BJ (cell line): ENCODE measurements at regions not wholly inside any gene's neighbourhood (a gene's known extent, or its start where the extent isn't known, plus 50 kb on each side); places are given as distances from the start of the nearest gene placed in this dataset.

Experiments
- CTCF ChIA-PET: fragments of 350-600 bp; formaldehyde crosslinking; extraction: SDS; loops from one replicate; lab custom pipeline; 2021; ENCODE audit warnings: antibody characterized with exemption, inconsistent platforms; lab: Yijun Ruan, JAX
- POLR2A ChIA-PET: fragments of 300-600 bp; sonication (Branson Sonifier 250); formaldehyde crosslinking; extraction: SDS; loops from one replicate; lab custom pipeline; 2021; ENCODE audit warnings: antibody characterized with exemption; lab: Charles Lee
- DNase-seq: peaks from one replicate; pipeline ENCODE4 v3.0.0-alpha.2; 2011; ENCODE audit warnings: low read depth
- H3K27me3 ChIP-seq: 2 replicates; pipeline ENCODE4 v1.6.0; 2011; ENCODE audit warnings: low read length; ENCODE audit not compliant: control insufficient read depth, insufficient read depth
- H3K36me3 ChIP-seq: 2 replicates; pipeline ENCODE4 v1.5.1; 2011; ENCODE audit warnings: low read length; ENCODE audit not compliant: control insufficient read depth, insufficient read depth
- H3K4me3 ChIP-seq: 2 replicates; pipeline ENCODE4 v1.5.1; 2011; ENCODE audit warnings: low read depth, mild to moderate bottlenecking, control low read depth, low read length
- TF ChIP-seq, protein P1 (sequence below): IDR thresholded peaks from 2 replicates; pipeline ENCODE4 v1.5.1; 2011; ENCODE audit warnings: low read depth, mild to moderate bottlenecking, control low read depth, inconsistent platforms, low read length, moderate library complexity; ENCODE audit not compliant: insufficient read depth

DNA sequence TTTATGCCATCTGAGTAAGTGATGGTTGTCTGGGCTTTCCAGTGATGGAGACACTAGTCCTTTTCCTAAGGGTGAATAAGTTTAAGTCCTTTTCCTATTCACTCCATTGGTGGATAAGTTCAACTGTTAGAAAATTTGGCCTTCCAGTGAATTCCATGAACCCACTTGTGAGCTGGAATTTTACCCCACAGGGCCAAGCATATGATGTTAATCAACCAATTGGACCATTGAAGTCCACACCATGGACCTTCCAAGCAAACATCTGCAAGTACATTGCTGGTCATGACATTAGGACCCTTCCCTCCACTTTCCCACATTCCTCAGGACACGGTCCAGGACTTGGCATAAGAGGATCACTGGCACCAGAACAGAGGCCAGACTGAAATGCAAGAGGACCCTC is 381.4 kb downstream of the RPS24 start:
- no peaks in the 10 kb centered on the region for H3K27me3 ChIP-seq
- CTCF ChIA-PET = interaction anchor here (0.6 kb wide), 1 partner anchor 191 kb away, joined by 4 read pairs; no protein-coding TSS in a partner anchor
- H3K4me3 ChIP-seq = no peak overlapping the region
- no peaks in the 10 kb centered on the region for H3K36me3 ChIP-seq
- POLR2A ChIA-PET = no interaction called here
- TF ChIP-seq, protein P1, sequence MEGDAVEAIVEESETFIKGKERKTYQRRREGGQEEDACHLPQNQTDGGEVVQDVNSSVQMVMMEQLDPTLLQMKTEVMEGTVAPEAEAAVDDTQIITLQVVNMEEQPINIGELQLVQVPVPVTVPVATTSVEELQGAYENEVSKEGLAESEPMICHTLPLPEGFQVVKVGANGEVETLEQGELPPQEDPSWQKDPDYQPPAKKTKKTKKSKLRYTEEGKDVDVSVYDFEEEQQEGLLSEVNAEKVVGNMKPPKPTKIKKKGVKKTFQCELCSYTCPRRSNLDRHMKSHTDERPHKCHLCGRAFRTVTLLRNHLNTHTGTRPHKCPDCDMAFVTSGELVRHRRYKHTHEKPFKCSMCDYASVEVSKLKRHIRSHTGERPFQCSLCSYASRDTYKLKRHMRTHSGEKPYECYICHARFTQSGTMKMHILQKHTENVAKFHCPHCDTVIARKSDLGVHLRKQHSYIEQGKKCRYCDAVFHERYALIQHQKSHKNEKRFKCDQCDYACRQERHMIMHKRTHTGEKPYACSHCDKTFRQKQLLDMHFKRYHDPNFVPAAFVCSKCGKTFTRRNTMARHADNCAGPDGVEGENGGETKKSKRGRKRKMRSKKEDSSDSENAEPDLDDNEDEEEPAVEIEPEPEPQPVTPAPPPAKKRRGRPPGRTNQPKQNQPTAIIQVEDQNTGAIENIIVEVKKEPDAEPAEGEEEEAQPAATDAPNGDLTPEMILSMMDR = no peak
- no peak for DNase-seq

DNA sequence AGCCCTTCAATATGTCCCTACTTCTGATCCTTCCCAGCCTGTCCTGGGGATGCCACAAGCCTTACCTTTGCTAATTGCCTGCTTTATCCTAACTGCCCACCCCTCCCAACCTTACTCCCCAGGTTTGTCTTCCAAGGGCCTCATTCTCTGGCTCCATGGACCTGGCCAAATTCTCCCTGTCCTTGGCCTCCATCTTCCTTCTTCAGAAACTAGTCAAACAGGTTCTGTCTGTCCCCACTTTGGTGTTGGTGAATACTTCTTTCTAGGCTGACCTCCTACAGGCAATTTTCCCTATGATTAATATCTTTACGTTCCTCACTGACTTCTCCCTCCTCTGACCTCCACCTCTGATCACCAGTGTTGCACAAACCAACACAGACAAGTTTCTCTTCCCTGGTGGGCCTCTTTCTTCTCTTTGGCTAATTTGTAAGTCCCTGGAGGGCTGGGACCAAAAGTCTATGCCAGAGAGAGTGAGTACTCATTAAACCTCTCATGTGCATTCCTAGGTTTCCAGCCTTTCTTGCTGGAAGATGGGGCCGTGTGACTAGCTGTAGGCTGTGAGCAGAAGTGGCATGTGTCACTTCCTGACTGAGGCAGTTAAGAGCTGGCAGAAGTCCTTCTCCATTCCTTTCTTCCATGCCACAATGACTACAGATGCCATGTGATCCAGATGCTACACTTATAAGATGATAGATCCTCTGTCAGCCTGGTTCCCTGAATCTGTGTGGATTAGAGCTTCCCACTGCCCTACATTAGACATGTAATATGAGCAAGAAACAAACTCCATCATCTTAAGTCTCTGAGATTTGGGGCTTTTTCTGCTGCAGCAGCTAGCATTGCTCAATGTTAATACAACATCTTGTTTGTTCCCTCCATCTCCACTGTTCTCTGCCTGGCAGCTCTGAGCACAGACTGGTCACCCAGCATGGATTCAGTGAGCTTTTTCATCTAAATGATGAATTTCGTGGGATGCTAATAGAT is 382.7 kb downstream of the RPS24 start:
- H3K4me3 ChIP-seq = no peak overlapping the region
- DNase-seq = peak; percentile 48
- ChIA-PET CTCF (interaction anchor here (1.2 to 1.7 kb wide), 3 partner anchors 11 to 642 kb away, joined by 3 to 5 read pairs (median 4); no protein-coding TSS in a partner anchor), POLR2A (no interaction called here)
- TF ChIP-seq, protein P1 = no peak
- no peaks in the 10 kb centered on the region for H3K36me3 ChIP-seq
- H3K27me3 ChIP-seq = no peaks in the 10 kb centered on the region

DNA sequence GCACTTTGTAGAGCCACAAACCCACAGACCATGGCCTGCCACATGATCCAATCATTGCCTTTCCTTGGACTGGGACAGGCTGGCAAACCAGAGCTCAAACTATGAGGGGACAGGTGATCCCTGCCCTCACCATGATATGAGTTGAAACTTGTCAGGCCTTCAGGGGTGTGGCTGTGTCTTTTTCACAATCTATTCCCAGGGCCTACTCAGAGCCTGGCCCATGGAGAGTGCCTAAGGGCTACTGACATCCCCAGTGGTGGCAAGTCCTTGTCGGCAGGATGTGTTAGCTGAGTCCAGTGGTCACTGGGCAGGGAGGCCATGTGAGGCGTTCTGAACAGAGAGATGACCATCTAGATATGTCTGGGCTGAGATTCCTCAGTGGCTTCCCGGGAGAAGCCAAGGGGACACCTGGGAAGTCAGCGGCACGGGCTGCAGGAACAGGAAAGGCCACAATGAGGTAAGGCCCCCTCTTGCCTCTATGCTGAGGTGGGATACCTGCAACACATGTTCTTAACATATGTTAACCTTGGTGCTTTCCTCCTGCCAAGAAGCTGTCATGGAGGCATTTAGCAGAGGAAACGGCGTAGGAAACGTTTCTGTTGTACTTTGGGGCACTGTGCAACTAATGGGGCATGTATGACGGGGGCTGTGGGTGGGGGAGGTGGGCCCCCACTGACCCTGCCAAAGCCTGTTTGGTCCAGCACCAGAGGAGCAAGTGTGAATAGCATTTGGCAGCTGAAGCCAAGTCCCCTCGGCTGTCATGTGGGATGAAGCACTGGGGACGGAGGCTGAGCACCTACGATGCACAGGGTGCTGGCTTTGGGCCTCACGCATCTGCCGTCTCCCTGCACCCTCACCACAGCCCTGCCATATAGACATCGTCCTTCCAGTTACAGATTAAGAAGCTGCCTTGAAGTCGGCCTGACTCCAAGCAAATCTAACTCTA is 384.0 kb downstream of the RPS24 start:
- TF ChIP-seq, protein P1 = no peak
- Histone ChIP-seq H3K4me3 (no peak overlapping the region), H3K27me3 (no peaks in the 10 kb centered on the region), H3K36me3 (no peaks in the 10 kb centered on the region)
- no peak for DNase-seq
- CTCF ChIA-PET = interaction anchor here (0.6 to 1.7 kb wide), 4 partner anchors 10 to 641 kb away, joined by 3 to 5 read pairs (median 4); no protein-coding TSS in a partner anchor
- POLR2A ChIA-PET = no interaction called here

DNA sequence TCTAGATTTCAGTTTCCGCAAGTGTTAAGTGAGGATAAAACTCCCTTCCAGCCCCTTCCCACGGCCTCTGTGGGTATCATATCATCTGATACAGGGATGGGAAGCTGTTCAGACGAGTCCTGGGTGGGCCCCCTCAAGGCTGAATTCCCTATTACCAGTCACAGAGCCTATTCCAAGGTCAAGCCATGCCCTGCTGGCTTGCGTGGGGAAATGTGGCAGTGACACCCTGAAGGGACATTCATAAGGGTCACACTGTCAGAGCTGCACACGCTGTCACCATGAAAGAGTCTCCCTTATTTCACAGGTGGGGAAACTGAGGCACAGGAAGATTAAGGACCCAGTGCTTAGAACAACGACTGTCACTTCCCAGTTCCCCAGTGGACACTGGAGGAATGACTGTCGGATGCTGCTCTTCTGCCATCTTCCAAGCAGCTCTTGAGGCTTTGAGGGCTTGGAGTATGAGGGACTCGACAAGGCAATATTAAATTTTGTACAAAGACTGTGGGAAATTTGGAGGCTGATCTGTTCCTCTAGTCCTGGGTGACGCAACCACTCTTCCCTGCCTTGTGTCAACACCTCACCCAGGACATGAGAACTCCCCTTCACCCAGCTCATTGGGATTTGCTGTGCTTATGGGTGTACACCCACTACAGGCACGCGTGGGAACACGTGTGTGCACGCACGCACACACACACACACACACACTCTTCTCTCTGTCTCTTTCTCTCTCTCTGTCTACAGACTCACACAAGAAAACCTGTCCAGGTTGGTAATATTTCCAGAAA is 386.0 kb downstream of the RPS24 start:
- H3K4me3 ChIP-seq = no peak overlapping the region
- no peak for DNase-seq
- CTCF ChIA-PET = interaction anchor here (0.9 to 1.4 kb wide), 3 partner anchors 9 to 16 kb away, joined by 3 to 5 read pairs (median 5); no protein-coding TSS in a partner anchor
- TF ChIP-seq, protein P1 = no peak
- no peaks in the 10 kb centered on the region for H3K36me3 ChIP-seq
- POLR2A ChIA-PET = no interaction called here
- no peaks in the 10 kb centered on the region for H3K27me3 ChIP-seq
